ENCODE measurements at regions not wholly inside any gene's neighbourhood (a gene's known extent, or its start where the extent isn't known, plus 50 kb on each side); places are given as distances from the start of the nearest gene placed in this dataset.

DNA sequence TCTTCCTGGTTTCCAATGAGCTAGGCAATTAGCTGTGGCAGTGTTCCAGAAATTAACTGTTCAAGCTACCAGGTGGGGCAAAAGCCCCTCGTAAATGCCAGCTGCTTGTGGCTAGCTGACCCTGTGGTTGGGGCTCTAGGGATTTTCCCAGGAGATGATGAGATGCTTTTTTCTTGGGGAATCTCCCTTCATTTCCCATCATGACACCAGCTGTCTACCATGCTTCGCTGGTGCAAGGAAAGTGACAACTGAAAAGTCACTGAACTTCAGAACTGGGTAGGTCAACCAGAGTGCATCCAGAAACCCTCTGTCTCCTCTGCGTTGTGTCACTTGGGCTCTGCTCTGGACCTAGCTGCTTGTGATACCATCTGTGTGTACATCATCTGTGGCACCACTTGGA is 386.5 kb upstream of the DCC start:
- ATAC-seq = no peak
- Mint-ChIP-seq H3K4me1 (ENCODE audit: low read depth) (no peaks in the 10 kb centered on the region), H3K36me3 (ENCODE audit: insufficient read depth) (no peaks in the 10 kb centered on the region)

DNA sequence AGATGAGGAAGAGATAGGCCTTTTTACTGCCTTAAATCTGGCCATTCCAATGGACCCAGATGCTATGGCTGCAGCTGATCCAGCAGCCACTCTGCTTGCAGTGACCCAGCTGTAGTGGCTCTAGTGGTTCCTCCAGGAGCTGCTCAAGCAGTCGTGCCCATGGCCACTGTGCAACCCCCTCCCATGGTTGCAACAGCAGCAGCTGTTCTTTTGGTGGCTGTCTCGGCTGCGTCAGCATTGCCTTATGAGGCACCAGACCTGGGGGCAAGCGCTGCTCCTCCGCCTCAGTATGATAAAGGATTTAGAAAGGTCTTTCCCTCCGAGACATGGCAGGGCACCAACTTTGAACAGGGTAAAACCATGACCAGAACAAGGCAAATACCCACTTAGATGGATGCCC is 384.9 kb upstream of the DCC start:
- ATAC-seq (no peak), DNase-seq (no peak)
- H3K36me3 Mint-ChIP-seq (ENCODE audit: insufficient read depth) = no peaks in the 10 kb centered on the region
- no peaks in the 10 kb centered on the region for H3K27me3 Mint-ChIP-seq (ENCODE audit: low read depth)
- H3K4me1 Mint-ChIP-seq (ENCODE audit: low read depth) = no peaks in the 10 kb centered on the region
- no peak overlapping the region for H3K4me3 Mint-ChIP-seq
- H3K9me3 Mint-ChIP-seq = peaks cover 13% of the 10 kb centered on the region

More for the DNA sequence above, 386.5 kb upstream of the DCC start:
- H3K27me3 Mint-ChIP-seq (ENCODE audit: low read depth) = no peaks in the 10 kb centered on the region
- H3K4me3 Mint-ChIP-seq = no peak overlapping the region
- H3K9me3 Mint-ChIP-seq = peaks cover 13% of the 10 kb centered on the region
- no peak for DNase-seq

DNA sequence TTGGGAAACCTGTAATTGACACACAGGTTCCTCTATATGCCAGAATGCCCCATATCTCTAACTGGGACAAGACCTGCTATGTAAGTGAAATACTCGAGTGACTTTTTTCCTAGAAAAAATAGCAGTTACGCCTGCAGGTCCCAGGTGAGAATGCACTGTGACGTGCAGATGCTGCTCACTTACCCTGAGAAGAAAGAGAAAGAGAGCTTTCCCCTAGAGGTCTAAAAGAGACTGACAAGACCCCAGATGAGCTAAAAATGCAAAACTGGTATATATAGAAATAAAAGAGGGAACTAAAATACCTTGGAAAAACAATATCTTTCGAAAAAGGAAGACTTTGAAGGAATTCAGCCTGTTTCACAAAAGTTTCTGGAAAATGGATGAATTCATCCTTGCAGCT is 383.0 kb upstream of the DCC start:
- no peak for ATAC-seq
- Mint-ChIP-seq H3K36me3 (ENCODE audit: insufficient read depth) (no peaks in the 10 kb centered on the region), H3K4me1 (ENCODE audit: low read depth) (no peaks in the 10 kb centered on the region), H3K9me3 (peaks cover 9% of the 10 kb centered on the region), H3K4me3 (no peak overlapping the region), H3K27me3 (ENCODE audit: low read depth) (no peaks in the 10 kb centered on the region)
- DNase-seq = no peak

DNA sequence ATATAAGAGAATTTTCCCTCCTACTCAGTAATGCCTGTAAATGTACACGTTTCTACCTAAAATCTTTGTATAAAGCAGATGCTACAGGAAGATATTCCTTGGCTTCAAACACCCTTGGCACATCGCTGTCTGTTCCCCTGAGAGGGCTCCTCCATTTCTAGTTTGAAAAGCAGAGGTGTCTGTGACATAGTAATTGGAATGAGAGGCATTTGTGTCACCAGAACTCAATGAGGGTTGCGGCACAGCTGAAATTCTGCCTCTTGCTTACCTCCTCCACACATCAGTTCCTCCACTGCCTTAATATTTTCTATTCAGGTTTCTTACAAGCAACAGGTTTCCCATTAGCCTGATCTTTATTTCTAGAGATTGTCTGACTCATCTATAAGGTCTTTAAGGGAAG is 359.9 kb upstream of the DCC start:
- no peak for ATAC-seq
- no peaks in the 10 kb centered on the region for H3K9me3 Mint-ChIP-seq
- no peaks in the 10 kb centered on the region for H3K4me1 Mint-ChIP-seq (ENCODE audit: low read depth)
- DNase-seq = no peak
- H3K27me3 Mint-ChIP-seq (ENCODE audit: low read depth) = peaks cover 2% of the 10 kb centered on the region
- no peak overlapping the region for H3K4me3 Mint-ChIP-seq
- no peaks in the 10 kb centered on the region for H3K36me3 Mint-ChIP-seq (ENCODE audit: insufficient read depth)

DNA sequence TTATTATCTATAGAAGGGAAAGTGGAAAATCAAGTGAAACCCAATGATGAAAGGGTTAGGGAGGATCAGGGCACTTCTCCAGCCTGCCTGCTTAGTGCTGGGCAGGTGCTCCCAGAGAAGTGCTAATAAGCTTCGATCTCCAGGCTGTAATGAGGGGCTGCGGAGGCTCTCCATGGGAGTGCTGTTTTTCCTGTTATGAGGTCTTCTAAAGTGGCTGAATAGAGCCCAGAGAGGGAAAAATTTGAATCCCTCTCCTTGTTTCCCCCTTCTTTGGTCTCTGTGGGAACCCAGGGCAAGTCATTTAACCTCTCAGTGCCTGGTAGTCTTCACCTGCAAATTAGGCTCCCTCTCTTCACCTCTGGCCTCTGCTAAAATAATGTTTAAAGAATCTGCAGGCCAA is 351.7 kb upstream of the DCC start:
- ATAC-seq (no peak), DNase-seq (no peak)
- Mint-ChIP-seq H3K4me3 (no peak overlapping the region), H3K36me3 (ENCODE audit: insufficient read depth) (no peaks in the 10 kb centered on the region), H3K27me3 (ENCODE audit: low read depth) (peaks cover 2% of the 10 kb centered on the region), H3K4me1 (ENCODE audit: low read depth) (no peaks in the 10 kb centered on the region), H3K9me3 (peaks cover 3% of the 10 kb centered on the region)

DNA sequence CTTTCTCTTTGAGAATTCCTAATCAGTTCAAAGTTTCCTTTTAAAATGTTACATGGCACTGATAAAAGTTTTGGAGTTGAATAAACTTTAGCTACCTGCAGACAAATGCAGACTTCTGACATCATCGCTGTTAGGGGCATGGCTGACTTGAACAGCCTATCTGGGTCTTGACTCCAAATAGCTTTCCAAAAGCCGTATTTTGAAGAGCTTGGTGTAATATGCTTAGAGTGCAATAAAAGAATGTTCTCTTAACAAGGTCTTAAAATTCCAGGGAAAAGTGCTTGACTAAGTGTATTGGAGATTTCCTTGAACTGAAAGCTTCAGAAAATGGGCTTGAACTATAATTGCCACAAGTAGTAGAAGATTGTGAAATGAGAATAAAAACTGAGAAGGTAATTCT is 342.9 kb upstream of the DCC start:
- Mint-ChIP-seq H3K4me1 (ENCODE audit: low read depth) (no peaks in the 10 kb centered on the region), H3K27me3 (ENCODE audit: low read depth) (no peaks in the 10 kb centered on the region), H3K36me3 (ENCODE audit: insufficient read depth) (no peaks in the 10 kb centered on the region), H3K4me3 (no peak overlapping the region), H3K9me3 (no peaks in the 10 kb centered on the region)
- ATAC-seq (no peak), DNase-seq (no peak)

DNA sequence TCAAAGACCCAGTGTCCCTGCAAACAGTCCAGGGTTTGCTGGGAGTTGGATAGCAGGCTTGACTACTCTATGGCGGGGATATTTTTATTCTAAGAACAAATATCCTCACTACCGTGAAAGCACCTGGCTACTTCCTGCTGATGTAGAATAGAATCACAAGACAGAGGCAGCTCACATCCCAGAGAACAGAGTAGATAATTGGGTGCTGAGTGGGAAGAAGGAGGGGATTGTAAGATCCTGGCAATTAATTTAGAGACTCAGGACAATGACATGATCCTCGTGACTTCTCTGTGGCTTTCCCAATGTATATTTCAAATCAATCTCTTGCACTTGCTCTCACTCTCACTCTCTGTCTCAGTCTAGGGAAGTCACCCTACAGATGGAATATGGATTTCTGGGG is 341.9 kb upstream of the DCC start:
- H3K4me3 Mint-ChIP-seq = no peak overlapping the region
- no peak for ATAC-seq
- no peaks in the 10 kb centered on the region for H3K9me3 Mint-ChIP-seq

DNA sequence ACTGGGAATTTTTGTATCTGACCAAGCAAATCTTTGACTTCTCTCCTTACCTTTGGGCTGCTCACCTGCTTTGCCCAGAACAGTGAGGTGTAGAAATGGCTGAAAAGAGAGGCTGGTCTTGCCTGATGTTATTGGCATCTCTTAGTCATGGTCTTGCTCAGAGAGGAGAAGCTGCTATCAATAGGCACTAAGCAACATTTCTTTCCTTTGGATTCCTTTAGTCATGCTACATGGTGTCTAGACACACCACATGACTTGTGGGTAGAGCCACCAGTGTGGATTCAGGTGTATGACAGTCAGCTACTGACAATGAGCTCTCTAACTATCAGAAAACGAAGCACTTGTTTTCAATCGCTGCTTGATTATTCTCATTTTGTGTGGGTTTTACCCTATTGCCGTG is 341.3 kb upstream of the DCC start:
- no peaks in the 10 kb centered on the region for H3K27me3 Mint-ChIP-seq (ENCODE audit: low read depth)
- ATAC-seq = no peak
- H3K4me1 Mint-ChIP-seq (ENCODE audit: low read depth) = no peaks in the 10 kb centered on the region

More for the DNA sequence above, 341.9 kb upstream of the DCC start:
- Mint-ChIP-seq H3K27me3 (ENCODE audit: low read depth) (no peaks in the 10 kb centered on the region), H3K36me3 (ENCODE audit: insufficient read depth) (no peaks in the 10 kb centered on the region), H3K4me1 (ENCODE audit: low read depth) (no peaks in the 10 kb centered on the region)
- no peak for DNase-seq

DNA sequence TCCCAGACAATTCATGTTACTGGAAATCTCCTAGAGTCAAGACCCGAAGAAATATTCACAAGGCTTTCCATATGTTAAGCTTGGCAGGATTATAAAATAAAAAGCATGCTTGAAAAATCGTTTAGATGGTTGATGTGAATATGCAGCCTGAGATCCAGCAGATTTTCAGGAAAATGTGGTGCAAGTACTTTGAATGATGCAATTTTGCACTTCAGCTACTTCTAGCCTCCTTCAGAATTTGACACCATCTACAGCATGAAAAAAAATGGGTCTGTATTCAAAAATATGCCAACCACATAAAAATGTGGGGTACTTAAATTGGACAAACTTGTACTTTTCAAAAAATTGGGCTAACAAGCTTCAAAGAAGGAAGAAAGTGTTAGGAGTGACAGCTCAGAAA is 340.6 kb upstream of the DCC start:
- no peak for DNase-seq
- ATAC-seq = no peak
- no peak overlapping the region for H3K4me3 Mint-ChIP-seq
- no peaks in the 10 kb centered on the region for H3K36me3 Mint-ChIP-seq (ENCODE audit: insufficient read depth)
- H3K4me1 Mint-ChIP-seq (ENCODE audit: low read depth) = no peaks in the 10 kb centered on the region
- no peaks in the 10 kb centered on the region for H3K27me3 Mint-ChIP-seq (ENCODE audit: low read depth)
- peaks cover 1% of the 10 kb centered on the region for H3K9me3 Mint-ChIP-seq

More for the DNA sequence above, 341.3 kb upstream of the DCC start:
- no peak overlapping the region for H3K4me3 Mint-ChIP-seq
- H3K9me3 Mint-ChIP-seq = no peaks in the 10 kb centered on the region
- DNase-seq = no peak
- no peaks in the 10 kb centered on the region for H3K36me3 Mint-ChIP-seq (ENCODE audit: insufficient read depth)

DNA sequence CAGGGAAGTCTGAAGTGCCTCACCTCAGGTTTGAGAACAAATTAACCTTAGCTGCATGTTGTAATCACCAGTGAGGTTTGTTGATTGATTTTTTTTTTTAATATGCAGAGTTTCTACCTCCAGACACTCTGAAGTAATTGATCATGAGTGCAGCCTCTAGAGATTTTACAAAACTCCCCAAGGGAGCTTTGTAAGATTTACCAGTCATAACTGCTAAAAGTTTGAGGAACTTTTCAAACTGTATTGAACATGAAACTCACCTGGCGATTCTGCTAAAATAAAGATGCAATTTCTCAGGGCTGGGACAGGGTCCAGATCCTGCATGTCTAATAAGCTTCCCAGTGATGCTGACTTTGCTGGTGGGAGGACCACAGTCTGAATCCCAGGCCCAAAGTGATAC is 339.6 kb upstream of the DCC start:
- Mint-ChIP-seq H3K36me3 (ENCODE audit: insufficient read depth) (no peaks in the 10 kb centered on the region), H3K9me3 (peaks cover 3% of the 10 kb centered on the region), H3K4me3 (no peak overlapping the region), H3K27me3 (ENCODE audit: low read depth) (no peaks in the 10 kb centered on the region), H3K4me1 (ENCODE audit: low read depth) (no peaks in the 10 kb centered on the region)
- no peak for ATAC-seq
- no peak for DNase-seq

DNA sequence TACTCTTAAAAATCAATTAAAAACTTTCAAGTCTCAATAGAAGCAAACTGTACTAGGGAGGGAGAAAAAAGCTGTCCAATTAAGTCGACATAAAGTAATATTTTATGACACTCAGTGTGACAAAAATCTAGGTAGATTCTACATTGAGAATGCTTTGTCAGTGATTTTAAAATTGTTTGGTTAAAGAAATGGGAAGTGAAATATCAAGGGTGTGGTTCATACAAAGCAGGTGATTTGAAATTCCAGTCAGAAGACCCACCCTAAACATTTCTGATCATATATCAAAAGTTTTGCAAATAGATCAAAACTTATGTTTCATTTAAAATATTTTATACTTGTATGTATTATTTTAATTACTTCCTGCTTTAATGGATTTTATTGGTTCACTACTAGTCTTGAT is 338.9 kb upstream of the DCC start:
- Mint-ChIP-seq H3K4me3 (no peak overlapping the region), H3K9me3 (peaks cover 3% of the 10 kb centered on the region), H3K36me3 (ENCODE audit: insufficient read depth) (no peaks in the 10 kb centered on the region), H3K27me3 (ENCODE audit: low read depth) (no peaks in the 10 kb centered on the region), H3K4me1 (ENCODE audit: low read depth) (no peaks in the 10 kb centered on the region)
- ATAC-seq (no peak), DNase-seq (no peak)

DNA sequence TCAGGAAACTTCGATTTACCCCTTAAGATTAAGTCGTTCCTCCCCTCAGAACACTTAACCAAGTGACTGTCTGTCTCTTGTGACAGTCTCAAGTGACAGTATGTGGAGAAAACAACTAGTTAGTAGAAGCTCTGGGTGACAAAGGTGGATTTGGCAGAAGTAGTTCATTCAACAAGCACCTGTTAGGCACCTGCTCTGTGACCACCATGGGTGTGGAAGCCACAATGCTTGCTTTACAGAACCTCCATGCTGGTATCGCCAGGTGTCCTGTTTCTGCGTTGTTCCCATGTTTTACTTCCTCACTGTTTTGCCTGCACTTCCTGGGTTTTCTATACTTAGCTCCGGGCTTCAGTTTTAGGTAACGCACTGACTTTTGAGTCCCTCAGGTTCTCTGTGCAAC is 337.4 kb upstream of the DCC start:
- H3K27me3 Mint-ChIP-seq (ENCODE audit: low read depth) = no peaks in the 10 kb centered on the region
- ATAC-seq = no peak
- no peak for DNase-seq
- H3K36me3 Mint-ChIP-seq (ENCODE audit: insufficient read depth) = no peaks in the 10 kb centered on the region
- H3K4me3 Mint-ChIP-seq = no peak overlapping the region
- peaks cover 3% of the 10 kb centered on the region for H3K9me3 Mint-ChIP-seq
- H3K4me1 Mint-ChIP-seq (ENCODE audit: low read depth) = no peaks in the 10 kb centered on the region

DNA sequence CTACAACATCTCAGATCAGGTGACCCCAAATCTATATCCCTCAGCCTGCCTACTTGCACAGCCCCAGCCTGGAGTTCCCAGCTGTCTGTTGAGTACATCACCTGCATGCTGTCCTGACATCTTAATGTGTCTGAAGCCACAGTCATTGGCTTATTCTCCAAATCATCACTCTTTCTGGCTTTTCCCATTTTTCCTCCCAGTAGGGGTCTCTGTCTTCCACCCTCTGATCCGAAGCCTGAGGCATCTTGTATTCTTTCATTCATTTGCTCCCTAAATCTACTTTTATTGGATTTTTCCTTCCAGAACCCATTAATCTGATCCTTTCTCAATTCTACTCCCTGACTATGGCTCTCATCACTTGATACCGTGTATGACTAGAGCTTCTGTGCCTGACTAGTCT is 332.9 kb upstream of the DCC start:
- Mint-ChIP-seq H3K9me3 (peaks cover 3% of the 10 kb centered on the region), H3K27me3 (ENCODE audit: low read depth) (no peaks in the 10 kb centered on the region), H3K4me3 (no peak overlapping the region), H3K4me1 (ENCODE audit: low read depth) (no peaks in the 10 kb centered on the region), H3K36me3 (ENCODE audit: insufficient read depth) (no peaks in the 10 kb centered on the region)
- ATAC-seq (no peak), DNase-seq (no peak)

DNA sequence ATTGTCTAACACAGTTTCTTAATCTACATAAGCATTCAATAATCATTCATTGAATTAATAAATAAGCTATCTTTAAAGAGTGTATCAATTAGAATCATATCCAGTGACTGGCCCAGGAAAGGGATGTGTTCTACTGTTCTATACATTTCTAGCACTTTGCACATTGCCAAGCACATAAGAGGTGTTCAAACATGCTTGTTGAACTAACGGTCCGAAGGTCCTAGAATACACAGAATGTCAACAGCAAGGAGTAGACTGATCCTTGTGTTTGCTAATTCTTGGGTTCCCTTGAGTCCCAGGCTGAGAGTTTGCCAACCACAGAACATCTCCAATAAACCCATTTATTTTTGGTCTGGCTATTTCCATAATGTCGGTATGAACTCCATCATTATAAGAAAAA is 331.7 kb upstream of the DCC start:
- Mint-ChIP-seq H3K27me3 (ENCODE audit: low read depth) (no peaks in the 10 kb centered on the region), H3K4me3 (no peak overlapping the region), H3K36me3 (ENCODE audit: insufficient read depth) (no peaks in the 10 kb centered on the region), H3K9me3 (peaks cover 3% of the 10 kb centered on the region), H3K4me1 (ENCODE audit: low read depth) (no peaks in the 10 kb centered on the region)
- no peak for ATAC-seq
- DNase-seq = no peak

DNA sequence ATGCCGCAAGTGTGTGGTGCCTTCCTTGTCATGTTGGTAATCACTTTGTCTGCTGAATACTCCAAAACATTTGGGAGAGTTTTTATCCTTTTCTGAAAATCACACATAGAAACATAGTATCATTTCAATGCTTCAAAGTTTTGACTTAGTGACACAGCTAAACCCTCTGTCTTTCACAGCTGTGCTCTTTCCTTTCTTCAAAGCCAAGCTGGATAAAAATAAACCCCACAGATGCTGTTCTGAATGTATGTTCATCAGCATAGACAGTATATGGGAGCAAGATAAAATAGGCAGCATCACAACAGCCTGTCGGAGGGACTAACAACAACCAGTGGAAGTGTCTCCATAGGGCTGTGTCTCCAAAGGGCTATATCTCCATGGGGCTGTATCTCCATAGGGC is 331.3 kb upstream of the DCC start:
- Mint-ChIP-seq H3K4me1 (ENCODE audit: low read depth) (no peaks in the 10 kb centered on the region), H3K36me3 (ENCODE audit: insufficient read depth) (no peaks in the 10 kb centered on the region), H3K9me3 (peaks cover 3% of the 10 kb centered on the region), H3K27me3 (ENCODE audit: low read depth) (no peaks in the 10 kb centered on the region), H3K4me3 (no peak overlapping the region)
- no peak for ATAC-seq
- no peak for DNase-seq

DNA sequence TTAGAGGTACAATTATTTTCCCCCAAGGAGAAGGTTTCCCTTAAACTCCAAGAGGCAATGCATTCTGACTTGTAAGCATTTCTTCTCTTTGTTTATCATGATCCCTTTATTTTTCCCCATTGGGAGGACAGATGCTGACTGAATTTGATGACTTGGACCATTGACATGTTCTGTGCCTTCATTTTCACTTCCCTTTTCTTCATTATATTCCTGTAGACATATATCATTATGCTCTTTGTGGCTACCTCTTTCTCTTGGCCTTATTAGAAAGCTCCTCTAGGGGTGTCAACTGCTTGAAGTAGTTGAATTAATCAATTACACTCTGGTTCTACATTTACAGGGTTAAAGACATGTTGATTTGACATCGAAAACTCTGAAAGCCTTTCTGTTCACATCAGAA is 330.0 kb upstream of the DCC start:
- no peak for ATAC-seq
- H3K36me3 Mint-ChIP-seq (ENCODE audit: insufficient read depth) = no peaks in the 10 kb centered on the region
- H3K4me3 Mint-ChIP-seq = no peak overlapping the region
- H3K9me3 Mint-ChIP-seq = no peaks in the 10 kb centered on the region
- H3K4me1 Mint-ChIP-seq (ENCODE audit: low read depth) = no peaks in the 10 kb centered on the region
- no peak for DNase-seq
- no peaks in the 10 kb centered on the region for H3K27me3 Mint-ChIP-seq (ENCODE audit: low read depth)

All from activated T-cell treated with anti-CD3 and anti-CD28 coated beads, Interleukin-2, amount 50 U/mL, for 4 hours (primary cell).